ENCODE measurements at regions not wholly inside any gene's neighbourhood (a gene's known extent, or its start where the extent isn't known, plus 50 kb on each side); places are given as distances from the start of the nearest gene placed in this dataset.

DNA sequence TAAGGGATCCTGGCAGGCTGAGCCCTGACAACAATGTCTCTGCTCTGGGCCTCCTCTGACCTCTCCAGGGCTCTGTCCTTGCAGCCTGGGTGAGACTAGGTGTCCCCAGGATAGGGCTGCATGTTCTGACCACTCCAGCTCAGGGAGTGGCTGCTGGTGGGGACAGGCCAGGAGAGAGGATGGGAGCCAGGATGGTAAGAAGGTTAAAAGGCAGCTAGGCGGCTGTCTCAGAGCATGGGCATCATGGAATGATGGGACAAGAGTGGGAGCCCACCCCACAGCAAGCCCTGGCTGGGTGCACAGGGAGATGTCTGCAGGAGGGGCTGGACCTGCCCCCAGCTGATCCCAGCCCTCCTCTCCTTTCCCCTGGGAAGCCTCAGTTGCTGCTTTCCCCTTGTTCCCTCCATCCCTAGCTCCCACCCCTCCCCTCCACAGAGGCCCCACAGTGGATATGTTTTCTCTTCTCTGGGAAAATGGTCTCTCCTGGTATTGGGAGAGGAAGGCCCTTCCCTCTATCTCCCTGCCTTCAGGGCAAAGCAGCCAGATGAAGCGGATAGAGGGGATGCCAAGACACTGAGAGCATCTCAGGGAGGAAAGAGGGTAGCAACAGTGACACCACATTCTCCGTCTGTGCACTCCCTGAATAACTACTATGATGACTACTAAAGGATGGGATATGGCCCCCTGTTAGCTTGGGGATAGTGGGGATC, 334.3 kb downstream of the DYSF start:
- DNase-seq (ENCODE audit: extremely low spot score): no peak
- no peaks in the 10 kb centered on the region for H3K36me3 ChIP-seq (ENCODE audit: insufficient read depth)
- 92% methylated on average over 3 of the region's 3 CpGs for WGBS

DNA sequence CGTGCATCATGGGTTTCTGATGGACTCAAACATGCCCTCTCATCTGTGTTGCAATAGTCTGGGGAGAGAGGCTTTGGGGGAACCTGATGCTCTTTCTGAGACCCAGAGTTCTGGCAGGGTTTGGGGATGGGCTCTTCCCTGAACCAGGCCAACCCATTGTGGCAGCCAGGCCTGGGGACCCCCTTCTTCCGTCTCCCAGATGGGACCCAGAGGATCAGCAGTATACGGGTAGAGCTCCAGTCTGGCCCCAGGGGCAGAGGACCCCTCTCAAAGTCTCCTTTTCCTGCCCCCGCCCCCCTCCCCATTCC, 333.7 kb downstream of the DYSF start:
- Histone ChIP-seq H3K4me3 (ENCODE audit: low read depth, low read length) (no peak overlapping the region), H3K36me3 (ENCODE audit: insufficient read depth) (no peaks in the 10 kb centered on the region), H3K4me1 (ENCODE audit: insufficient read depth) (no peaks in the 10 kb centered on the region), H3K27ac (ENCODE audit: low read depth) (no peak overlapping the region)
- DNase-seq (ENCODE audit: extremely low spot score): no peak
- WGBS: 97% methylated on average over 4 of the region's 4 CpGs

More for the DNA sequence above, 334.3 kb downstream of the DYSF start:
- no peak overlapping the region for H3K4me3 ChIP-seq (ENCODE audit: low read depth, low read length)
- no peaks in the 10 kb centered on the region for H3K4me1 ChIP-seq (ENCODE audit: insufficient read depth)
- H3K27ac ChIP-seq (ENCODE audit: low read depth): no peak overlapping the region

DNA sequence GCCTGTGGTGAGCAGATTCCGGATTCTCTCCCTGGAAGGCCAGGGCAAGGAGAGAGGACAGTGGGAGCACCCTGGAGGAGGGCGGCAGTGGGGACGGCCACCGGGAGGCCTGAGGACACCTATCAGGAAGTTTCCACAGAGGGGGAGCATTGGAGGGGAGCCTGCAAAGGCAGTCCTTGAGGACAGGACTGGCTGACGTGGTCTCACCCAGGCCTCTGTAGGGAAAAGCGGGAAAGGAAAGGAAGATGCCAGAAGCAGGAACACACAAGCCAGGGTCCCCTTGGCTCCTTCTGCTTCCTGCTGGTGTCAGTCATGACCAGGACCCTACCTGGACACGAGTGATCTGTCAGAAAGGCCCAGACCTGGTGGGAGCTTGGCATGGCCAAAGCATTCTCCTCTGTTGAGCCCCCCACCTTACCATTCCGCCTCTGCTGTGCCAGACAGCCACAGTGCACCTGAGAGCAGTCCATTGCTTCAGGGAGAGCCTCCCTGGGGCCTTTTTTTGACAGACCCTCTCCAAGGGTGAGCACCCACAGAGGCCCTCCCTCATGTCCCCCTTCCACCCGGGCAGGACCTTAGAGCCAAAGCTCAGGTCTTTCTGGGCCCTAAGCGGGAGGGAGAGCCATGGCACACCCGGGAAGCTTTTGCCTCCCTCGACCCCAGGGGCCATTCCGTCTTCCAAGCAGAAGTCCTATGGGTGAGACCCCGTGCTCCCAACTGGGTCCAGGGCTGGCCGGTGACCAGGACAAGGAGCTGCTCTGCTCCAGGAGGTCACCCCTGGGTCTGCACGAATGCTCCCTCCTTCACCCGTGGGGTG, 333.1 kb downstream of the DYSF start:
- 92% methylated on average over 17 of the region's 17 CpGs for WGBS

DNA sequence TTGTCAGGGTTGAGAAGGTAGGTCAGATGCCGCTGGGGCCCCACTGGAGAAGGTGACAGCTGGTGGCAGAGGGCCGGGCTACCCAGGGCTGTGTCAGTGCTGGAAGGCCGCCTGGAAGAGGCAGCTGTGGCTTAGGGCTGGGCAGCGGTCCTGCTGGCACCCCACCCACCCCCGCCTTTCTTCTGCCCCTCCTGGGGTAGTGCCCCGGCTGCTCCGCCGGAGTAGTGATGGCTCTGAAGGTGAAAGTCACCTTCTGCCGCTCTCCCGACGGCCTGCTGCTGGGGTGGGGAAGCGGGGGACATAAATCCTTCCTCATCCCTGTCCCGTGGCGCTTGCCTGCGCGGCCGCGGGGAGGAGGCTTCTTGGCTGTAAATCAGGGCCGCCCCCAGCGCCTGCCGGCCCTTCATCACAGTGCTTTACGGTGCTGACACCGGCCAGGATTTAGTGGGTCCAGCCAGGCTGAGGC, 332.2 kb downstream of the DYSF start:
- 36% methylated on average over 23 of the region's 23 CpGs for WGBS
- no peak for DNase-seq (ENCODE audit: extremely low spot score)
- no peak overlapping the region for H3K4me3 ChIP-seq (ENCODE audit: low read depth, low read length)

More for the DNA sequence above, 333.1 kb downstream of the DYSF start:
- Histone ChIP-seq H3K4me1 (ENCODE audit: insufficient read depth) (no peaks in the 10 kb centered on the region), H3K36me3 (ENCODE audit: insufficient read depth) (no peaks in the 10 kb centered on the region), H3K4me3 (ENCODE audit: low read depth, low read length) (no peak overlapping the region), H3K27ac (ENCODE audit: low read depth) (no peak overlapping the region)
- no peak for DNase-seq (ENCODE audit: extremely low spot score)

DNA sequence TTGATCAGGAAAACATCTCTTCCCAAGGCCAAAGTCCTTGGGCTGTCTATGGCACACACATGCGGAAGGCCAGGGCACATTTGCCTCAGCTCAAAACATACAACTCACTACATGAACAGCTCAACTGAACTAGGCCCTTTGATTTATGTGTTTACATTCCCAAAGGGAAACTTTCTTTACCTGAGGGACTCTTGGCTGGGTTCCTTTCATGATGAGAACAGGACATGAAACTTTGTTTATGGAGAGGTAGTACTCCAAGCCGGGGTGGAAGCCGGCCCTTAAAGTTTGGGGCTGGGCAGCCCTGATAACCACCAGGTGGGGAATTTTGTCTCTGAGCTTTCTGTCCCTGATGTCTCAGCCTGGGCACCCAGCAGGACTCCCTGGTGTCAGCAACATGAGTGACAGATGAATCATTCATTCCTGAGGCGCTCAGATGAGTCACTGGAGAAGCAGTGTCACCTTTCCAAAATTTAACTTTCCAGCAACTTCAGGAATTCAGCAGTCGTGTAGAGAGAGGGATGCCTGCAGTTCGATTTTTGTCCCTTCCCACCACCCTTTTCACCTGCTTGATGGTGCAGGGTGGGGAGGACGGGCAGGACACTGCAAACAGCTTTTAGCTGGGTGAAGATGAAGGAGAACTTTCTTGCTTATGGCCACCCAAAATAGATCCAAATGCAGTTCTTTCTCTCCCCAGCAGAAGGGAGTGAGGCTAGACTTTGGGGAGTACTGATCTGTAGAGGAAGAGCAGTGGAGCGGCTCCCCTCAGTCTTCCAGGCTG, 331.6 kb downstream of the DYSF start:
- Histone ChIP-seq H3K4me3 (ENCODE audit: low read depth, low read length) (no peak overlapping the region), H3K36me3 (ENCODE audit: insufficient read depth) (no peaks in the 10 kb centered on the region), H3K27ac (ENCODE audit: low read depth) (no peak overlapping the region), H3K4me1 (ENCODE audit: insufficient read depth) (no peaks in the 10 kb centered on the region)
- 86% methylated on average over 8 of the region's 8 CpGs for WGBS
- DNase-seq (ENCODE audit: extremely low spot score): no peak

More for the DNA sequence above, 332.2 kb downstream of the DYSF start:
- Histone ChIP-seq H3K4me1 (ENCODE audit: insufficient read depth) (no peaks in the 10 kb centered on the region), H3K27ac (ENCODE audit: low read depth) (no peak overlapping the region), H3K36me3 (ENCODE audit: insufficient read depth) (no peaks in the 10 kb centered on the region)

DNA sequence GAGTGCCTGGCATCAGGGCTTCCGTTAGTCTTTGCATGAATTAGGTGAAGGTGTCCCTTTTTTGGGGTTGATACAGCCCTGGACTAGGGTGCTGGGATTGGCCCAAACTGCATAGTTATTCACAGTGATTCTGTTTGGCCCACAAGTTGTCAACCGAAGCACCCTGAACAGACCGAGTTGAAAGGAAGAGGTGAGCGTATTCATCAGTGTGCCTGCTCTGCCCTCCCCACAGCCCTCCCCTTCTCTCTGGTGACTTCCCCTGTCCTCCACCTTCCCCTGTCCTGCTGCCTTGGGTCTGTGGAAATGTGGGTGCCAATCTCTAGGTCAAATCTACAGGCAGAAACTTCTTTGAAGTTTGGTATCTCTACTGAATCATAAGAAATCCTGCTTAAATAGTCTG, 330.5 kb downstream of the DYSF start:
- DNase-seq (ENCODE audit: extremely low spot score): no peak
- WGBS: 90% methylated on average over 4 of the region's 4 CpGs
- H3K4me1 ChIP-seq (ENCODE audit: insufficient read depth): no peaks in the 10 kb centered on the region
- H3K27ac ChIP-seq (ENCODE audit: low read depth): no peak overlapping the region
- no peak overlapping the region for H3K4me3 ChIP-seq (ENCODE audit: low read depth, low read length)
- H3K36me3 ChIP-seq (ENCODE audit: insufficient read depth): no peaks in the 10 kb centered on the region

DNA sequence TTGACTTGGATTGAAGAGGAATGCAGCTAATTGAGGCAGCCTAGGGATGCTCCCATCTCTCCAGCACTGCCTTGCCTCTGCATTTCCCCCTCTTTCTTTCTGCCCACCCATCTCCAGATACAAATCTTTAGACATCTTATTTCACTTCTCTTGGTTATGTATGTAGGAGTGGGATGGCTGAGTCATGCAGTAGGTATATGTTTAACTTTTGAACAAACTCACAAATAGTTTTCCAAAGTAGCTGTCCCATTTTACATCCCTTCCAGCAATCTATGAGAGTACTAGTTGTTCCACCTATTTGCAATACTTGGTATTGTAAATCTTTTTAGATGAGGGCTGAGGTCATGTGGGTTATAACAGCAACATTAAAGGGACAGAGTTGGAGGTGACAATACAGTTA, 329.9 kb downstream of the DYSF start:
- no peaks in the 10 kb centered on the region for H3K4me1 ChIP-seq (ENCODE audit: insufficient read depth)
- H3K27ac ChIP-seq (ENCODE audit: low read depth): no peak overlapping the region
- H3K4me3 ChIP-seq (ENCODE audit: low read depth, low read length): no peak overlapping the region
- DNase-seq (ENCODE audit: extremely low spot score): no peak
- no peaks in the 10 kb centered on the region for H3K36me3 ChIP-seq (ENCODE audit: insufficient read depth)

DNA sequence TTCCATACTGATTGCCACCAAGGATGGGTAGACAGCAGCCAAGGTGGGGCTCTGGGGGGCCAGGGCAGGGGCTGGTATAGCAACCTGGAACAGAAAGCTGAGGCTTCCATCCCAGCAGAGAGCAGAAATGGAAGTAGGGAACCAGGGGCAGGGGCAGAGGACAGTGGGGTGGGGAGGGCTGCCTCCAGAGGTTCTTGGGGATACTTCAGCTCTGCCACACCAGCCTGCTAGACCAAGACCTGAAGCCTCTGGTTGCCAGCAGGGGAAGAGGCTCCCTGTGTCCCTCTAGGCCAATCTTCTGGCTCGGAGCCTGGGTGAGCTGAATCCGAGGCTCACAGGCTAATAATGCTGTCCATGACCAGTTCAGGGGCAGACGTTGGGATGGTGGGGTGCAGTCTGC, 329.0 kb downstream of the DYSF start:
- no peaks in the 10 kb centered on the region for H3K4me1 ChIP-seq (ENCODE audit: insufficient read depth)
- no peak for DNase-seq (ENCODE audit: extremely low spot score)
- H3K36me3 ChIP-seq (ENCODE audit: insufficient read depth): no peaks in the 10 kb centered on the region
- WGBS: 72% methylated on average over 3 of the region's 3 CpGs
- no peak overlapping the region for H3K4me3 ChIP-seq (ENCODE audit: low read depth, low read length)
- no peak overlapping the region for H3K27ac ChIP-seq (ENCODE audit: low read depth)

DNA sequence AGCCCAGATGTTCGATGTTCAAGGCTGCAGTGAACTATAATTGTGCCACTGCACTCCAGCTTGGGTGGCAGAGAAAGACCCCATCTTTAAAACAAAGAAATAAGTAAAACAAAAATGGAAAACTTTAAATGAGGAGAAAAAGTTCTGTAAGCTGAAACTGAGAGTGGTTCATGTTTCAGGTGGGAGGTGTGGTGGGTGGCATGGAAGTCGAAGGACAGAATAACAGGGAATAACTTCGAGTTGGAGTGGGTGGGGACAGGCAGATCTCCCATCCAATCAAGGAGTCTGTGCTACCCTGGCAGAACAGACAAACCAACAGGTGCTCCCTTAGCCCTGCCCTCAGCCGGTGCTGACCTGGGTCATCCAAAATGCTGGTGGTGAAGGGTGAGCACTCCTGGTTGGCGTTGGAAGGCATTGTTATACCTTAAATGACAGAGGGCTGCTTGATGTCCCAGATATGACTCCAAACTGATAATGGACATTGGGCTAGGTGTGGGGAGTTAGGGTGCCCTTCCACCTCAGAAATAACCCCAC, 328.4 kb downstream of the DYSF start:
- Histone ChIP-seq H3K36me3 (ENCODE audit: insufficient read depth) (no peaks in the 10 kb centered on the region), H3K4me3 (ENCODE audit: low read depth, low read length) (no peak overlapping the region), H3K27ac (ENCODE audit: low read depth) (no peak overlapping the region), H3K4me1 (ENCODE audit: insufficient read depth) (no peaks in the 10 kb centered on the region)
- DNase-seq (ENCODE audit: extremely low spot score): no peak
- WGBS: 87% methylated on average over 5 of the region's 5 CpGs

DNA sequence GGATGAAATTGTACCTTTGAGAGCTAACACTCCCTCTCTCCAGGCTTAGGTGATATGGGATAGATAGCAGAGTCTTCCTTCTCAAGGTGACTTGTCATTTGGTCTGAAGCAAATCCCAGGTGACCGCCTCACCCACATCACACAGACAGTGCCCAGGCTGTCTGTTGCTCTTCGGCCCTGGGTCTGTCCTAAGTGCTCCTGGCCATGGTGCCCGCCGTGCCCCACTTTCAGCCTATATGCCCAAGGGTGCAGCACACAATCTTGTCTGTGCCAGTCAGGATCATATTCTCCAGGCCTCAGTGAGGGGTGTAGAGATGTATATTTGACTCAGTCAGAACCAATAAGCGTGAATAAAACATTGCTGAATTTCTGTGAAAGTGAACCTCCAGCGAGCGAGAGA, 326.8 kb downstream of the DYSF start:
- Histone ChIP-seq H3K4me3 (ENCODE audit: low read depth, low read length) (no peak overlapping the region), H3K36me3 (ENCODE audit: insufficient read depth) (no peaks in the 10 kb centered on the region), H3K4me1 (ENCODE audit: insufficient read depth) (no peaks in the 10 kb centered on the region), H3K27ac (ENCODE audit: low read depth) (no peak overlapping the region)
- WGBS: 91% methylated on average over 7 of the region's 7 CpGs
- no peak for DNase-seq (ENCODE audit: extremely low spot score)

DNA sequence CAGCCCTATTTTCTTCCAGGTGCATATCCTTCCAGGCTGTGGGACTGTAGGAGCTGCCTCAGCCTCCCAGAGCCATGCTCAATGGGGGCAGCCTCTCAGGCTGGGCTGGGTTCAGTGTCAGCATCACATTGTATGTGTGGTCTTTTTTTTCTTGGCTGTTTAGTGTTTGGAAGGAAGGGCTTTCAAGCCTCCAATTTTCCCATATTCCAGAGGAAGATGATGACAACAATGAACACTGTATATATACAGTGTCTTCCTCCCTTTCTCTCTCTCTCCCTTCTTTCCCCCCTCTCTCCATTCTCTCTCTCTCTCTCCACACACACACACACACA, 326.4 kb downstream of the DYSF start:
- no peak for DNase-seq (ENCODE audit: extremely low spot score)
- no peaks in the 10 kb centered on the region for H3K4me1 ChIP-seq (ENCODE audit: insufficient read depth)
- H3K27ac ChIP-seq (ENCODE audit: low read depth): no peak overlapping the region
- H3K4me3 ChIP-seq (ENCODE audit: low read depth, low read length): no peak overlapping the region
- no peaks in the 10 kb centered on the region for H3K36me3 ChIP-seq (ENCODE audit: insufficient read depth)

DNA sequence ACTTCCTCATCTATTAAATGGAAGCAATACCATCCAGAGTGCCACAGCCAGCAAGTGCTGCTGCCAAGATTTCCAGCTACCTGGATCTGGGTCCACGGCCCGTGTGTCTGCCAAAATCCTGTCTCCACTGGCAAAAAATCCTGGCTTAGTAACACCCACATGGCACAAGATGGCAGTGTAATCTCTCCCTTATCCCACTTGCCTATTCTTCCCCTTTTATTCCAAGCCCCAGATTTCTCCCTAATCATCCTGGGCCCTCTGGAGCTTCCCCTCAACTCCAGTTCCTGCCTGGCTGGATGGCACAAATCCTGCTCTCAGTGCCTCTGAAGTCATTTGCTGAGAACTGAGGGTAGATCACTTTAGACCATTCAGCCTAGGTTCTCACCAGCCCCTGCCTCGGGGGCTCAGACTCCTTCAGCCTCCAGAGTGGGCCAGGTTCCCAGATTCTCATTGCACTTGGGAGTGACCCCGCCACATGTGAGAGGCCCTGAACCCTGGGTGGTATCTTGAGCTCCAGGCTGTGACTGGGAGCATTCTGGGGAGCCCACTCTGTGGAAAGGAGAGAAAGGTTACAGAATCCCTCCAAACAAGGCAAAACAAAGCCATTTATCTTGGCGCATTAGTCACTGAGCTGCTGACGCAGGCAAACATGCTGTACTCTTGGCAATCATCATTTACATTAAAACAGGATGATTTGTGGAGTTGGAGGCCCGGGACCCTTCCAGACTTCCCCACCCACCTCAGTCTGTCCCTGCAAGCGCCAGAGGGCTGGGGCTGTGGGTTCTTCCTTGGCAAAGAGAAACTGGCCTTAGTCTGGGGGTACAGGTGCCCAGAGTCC, 325.8 kb downstream of the DYSF start:
- no peaks in the 10 kb centered on the region for H3K36me3 ChIP-seq (ENCODE audit: insufficient read depth)
- H3K4me1 ChIP-seq (ENCODE audit: insufficient read depth): no peaks in the 10 kb centered on the region
- DNase-seq (ENCODE audit: extremely low spot score): peak; percentile 61
- no peak overlapping the region for H3K27ac ChIP-seq (ENCODE audit: low read depth)
- no peak overlapping the region for H3K4me3 ChIP-seq (ENCODE audit: low read depth, low read length)
- WGBS: 71% methylated on average over 8 of the region's 8 CpGs

DNA sequence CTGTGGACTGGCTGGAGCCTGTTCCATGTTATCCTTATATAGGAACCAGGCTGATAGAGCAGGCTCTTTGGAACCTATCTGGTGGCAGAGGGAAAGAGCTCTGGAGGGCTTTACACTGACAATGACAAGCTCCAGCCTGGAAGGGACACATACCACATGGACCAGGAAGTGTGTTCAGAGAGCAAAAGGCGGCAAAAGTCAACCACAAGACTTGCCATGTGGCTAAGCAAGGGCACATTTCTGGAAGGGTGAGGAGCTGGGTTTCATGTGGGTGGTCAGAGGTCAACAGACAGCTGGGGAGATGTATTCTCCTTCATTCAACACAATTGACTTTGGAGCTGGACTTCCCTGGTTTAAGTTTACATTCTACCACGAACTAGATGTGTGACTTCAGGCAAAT, 325.2 kb downstream of the DYSF start:
- 57% methylated on average over 2 of the region's 2 CpGs for WGBS
- no peak overlapping the region for H3K27ac ChIP-seq (ENCODE audit: low read depth)

More for the DNA sequence above, 325.2 kb downstream of the DYSF start:
- H3K36me3 ChIP-seq (ENCODE audit: insufficient read depth): no peaks in the 10 kb centered on the region
- DNase-seq (ENCODE audit: extremely low spot score): no peak
- H3K4me3 ChIP-seq (ENCODE audit: low read depth, low read length): no peak overlapping the region
- no peaks in the 10 kb centered on the region for H3K4me1 ChIP-seq (ENCODE audit: insufficient read depth)

Data from urinary bladder (tissue), 3 donors.